Fibroblast of lung (primary cell): ENCODE measurements at regions not wholly inside any gene's neighbourhood (a gene's known extent, or its start where the extent isn't known, plus 50 kb on each side); places are given as distances from the start of the nearest gene placed in this dataset.

Source experiments
- EZH2 ChIP-seq: IDR thresholded peaks from 2 replicates; pipeline ENCODE4 v1.5.1; 2012; ENCODE audit warnings: low read length, control low read depth, mild to moderate bottlenecking; ENCODE audit errors: missing control alignments
- TF ChIP-seq, protein P1 (sequence below), 2 donors: IDR thresholded peaks in 1 of 2; conservative IDR thresholded peaks in 1 of 2; 1 replicate in 1 of 2; 2 replicates in 1 of 2; pipeline ENCODE4 v1.5.1; 2011 to 2012; ENCODE audit warnings: low read length in 2 of 2, control low read depth in 1 of 2, inconsistent platforms in 1 of 2, low read depth in 1 of 2, mild to moderate bottlenecking in 1 of 2

DNA sequence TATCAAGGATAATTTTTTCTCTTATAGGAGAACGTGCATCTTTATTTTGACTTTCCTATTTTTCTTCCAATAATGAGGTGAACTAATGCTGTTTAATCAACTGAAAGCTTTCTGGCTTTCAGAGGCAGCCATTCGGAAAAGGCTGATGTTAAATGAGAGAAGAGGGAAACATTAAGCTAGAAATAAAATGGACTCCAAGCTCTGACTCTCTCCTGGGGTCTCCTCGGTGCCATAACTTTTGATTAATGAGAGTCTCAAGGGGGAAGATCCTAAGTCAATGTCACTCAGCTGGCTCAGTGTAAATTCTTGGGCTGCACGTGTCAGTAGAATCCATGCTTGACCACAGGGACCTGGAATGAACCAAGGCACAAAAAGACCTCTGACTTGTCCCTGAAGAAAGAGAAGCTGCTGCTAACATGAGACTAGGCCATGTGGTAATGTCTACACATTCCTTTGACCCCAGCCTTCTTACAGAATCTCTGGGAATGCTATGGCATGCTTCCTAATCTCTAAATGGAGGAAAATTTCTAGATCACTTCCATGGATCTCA, 152.2 kb upstream of the RFC3 start:
- TF ChIP-seq, protein P1, sequence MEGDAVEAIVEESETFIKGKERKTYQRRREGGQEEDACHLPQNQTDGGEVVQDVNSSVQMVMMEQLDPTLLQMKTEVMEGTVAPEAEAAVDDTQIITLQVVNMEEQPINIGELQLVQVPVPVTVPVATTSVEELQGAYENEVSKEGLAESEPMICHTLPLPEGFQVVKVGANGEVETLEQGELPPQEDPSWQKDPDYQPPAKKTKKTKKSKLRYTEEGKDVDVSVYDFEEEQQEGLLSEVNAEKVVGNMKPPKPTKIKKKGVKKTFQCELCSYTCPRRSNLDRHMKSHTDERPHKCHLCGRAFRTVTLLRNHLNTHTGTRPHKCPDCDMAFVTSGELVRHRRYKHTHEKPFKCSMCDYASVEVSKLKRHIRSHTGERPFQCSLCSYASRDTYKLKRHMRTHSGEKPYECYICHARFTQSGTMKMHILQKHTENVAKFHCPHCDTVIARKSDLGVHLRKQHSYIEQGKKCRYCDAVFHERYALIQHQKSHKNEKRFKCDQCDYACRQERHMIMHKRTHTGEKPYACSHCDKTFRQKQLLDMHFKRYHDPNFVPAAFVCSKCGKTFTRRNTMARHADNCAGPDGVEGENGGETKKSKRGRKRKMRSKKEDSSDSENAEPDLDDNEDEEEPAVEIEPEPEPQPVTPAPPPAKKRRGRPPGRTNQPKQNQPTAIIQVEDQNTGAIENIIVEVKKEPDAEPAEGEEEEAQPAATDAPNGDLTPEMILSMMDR (conservative IDR thresholded peaks at IDR 0.05 in 1 of 2, IDR thresholded peaks at IDR 0.05 in 1 of 2; ENCODE audit: low read depth in 1 of 2, low read length in 2 of 2) = no peak
- TF ChIP-seq EZH2 = no peak
